H1 (cell line): ENCODE measurements at regions not wholly inside any gene's neighbourhood (a gene's known extent, or its start where the extent isn't known, plus 50 kb on each side); places are given as distances from the start of the nearest gene placed in this dataset.

Experiments used
- BRCA1 ChIP-seq: IDR thresholded peaks from 2 replicates; pipeline ENCODE4 v1.6.1; 2012; ENCODE audit warnings: low read depth, low read length, improper control_type of control experiment
- CEBPB ChIP-seq: IDR thresholded peaks from 2 replicates; pipeline ENCODE4 v1.6.1; 2012; ENCODE audit warnings: low read depth, low read length
- POLR2A ChIP-seq, 2 experiments: IDR thresholded peaks; 1 replicate in 1 of 2; 2 replicates in 1 of 2; pipeline ENCODE4 v1.6.1; 2011; ENCODE audit warnings: low read depth in 2 of 2, low read length in 2 of 2, mild to moderate bottlenecking in 2 of 2; ENCODE audit errors: control extremely low read depth in 1 of 2
- POLR2AphosphoS5 ChIP-seq: IDR thresholded peaks from 2 replicates; pipeline ENCODE4 v1.6.1; 2011; ENCODE audit warnings: low read depth, low read length
- RAD21 ChIP-seq, 2 experiments: IDR thresholded peaks in 1 of 2; conservative IDR thresholded peaks in 1 of 2; 2 replicates each; pipeline ENCODE4 v1.6.1; 2011; ENCODE audit warnings: low read depth in 2 of 2, low read length in 2 of 2, improper control_type of control experiment in 1 of 2, inconsistent platforms in 1 of 2, mild to moderate bottlenecking in 1 of 2, moderate library complexity in 1 of 2
- RXRA ChIP-seq: IDR thresholded peaks from 2 replicates; pipeline ENCODE4 v1.6.1; 2011; ENCODE audit warnings: low read depth, mild to moderate bottlenecking, low read length, moderate library complexity; ENCODE audit not compliant: insufficient read depth
- SP1 ChIP-seq: IDR thresholded peaks from 2 replicates; pipeline ENCODE4 v1.6.1; 2011; ENCODE audit warnings: low read depth, low read length
- TAF7 ChIP-seq: optimal IDR thresholded peaks from 2 replicates; pipeline ENCODE3; 2011; ENCODE audit warnings: low read depth, mild to moderate bottlenecking, inconsistent platforms, low read length, moderate library complexity, borderline replicate concordance
- TCF12 ChIP-seq: IDR thresholded peaks from 2 replicates; pipeline ENCODE4 v1.6.1; 2011; ENCODE audit warnings: low read depth, mild to moderate bottlenecking, low read length
- TEAD4 ChIP-seq: IDR thresholded peaks from 2 replicates; pipeline ENCODE4 v1.6.1; 2012; ENCODE audit warnings: low read depth, low read length, inconsistent platforms, mixed read lengths
- YY1 ChIP-seq: IDR thresholded peaks from 2 replicates; pipeline ENCODE4 v1.6.1; 2011; ENCODE audit warnings: low read depth, mild to moderate bottlenecking, low read length
- TF ChIP-seq, protein P1 (sequence below), 3 experiments: IDR thresholded peaks; 1 replicate in 2 of 3; 2 replicates in 1 of 3; pipeline versions ENCODE4 v1.5.1 to v1.6.1; 2011; ENCODE audit warnings: low read length in 3 of 3, mild to moderate bottlenecking in 3 of 3, inconsistent platforms in 2 of 3, low read depth in 1 of 3, moderate library complexity in 1 of 3; ENCODE audit not compliant: insufficient read depth in 1 of 3; ENCODE audit errors: control extremely low read depth in 1 of 3
- TF ChIP-seq, protein P2 (sequence below): IDR thresholded peaks from 2 replicates; pipeline ENCODE4 v1.6.1; 2012; ENCODE audit warnings: low read length, inconsistent platforms
- TF ChIP-seq, protein P3 (sequence below): IDR thresholded peaks from 2 replicates; pipeline ENCODE4 v1.6.1; 2011; ENCODE audit warnings: low read length, improper control_type of control experiment

DNA sequence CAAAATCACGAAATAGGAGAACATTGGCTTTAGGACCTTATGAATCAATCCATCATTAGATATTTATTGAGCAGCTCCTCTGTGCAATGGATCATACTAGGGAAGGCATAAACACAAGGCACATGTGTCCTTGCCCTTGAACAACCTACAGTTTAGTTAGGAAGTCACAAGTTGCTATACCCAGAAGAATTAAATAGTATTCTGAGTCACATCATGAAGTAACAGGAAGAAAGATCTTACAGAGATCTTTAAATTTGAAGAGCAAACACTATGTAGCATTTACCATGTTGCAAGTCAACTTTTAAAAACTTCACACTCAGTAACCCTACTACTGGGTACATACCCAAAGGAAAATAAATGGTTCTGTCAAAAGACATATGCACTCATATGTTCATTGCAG, 355.2 kb upstream of the SLC14A2 start:
- TF ChIP-seq, protein P1, sequence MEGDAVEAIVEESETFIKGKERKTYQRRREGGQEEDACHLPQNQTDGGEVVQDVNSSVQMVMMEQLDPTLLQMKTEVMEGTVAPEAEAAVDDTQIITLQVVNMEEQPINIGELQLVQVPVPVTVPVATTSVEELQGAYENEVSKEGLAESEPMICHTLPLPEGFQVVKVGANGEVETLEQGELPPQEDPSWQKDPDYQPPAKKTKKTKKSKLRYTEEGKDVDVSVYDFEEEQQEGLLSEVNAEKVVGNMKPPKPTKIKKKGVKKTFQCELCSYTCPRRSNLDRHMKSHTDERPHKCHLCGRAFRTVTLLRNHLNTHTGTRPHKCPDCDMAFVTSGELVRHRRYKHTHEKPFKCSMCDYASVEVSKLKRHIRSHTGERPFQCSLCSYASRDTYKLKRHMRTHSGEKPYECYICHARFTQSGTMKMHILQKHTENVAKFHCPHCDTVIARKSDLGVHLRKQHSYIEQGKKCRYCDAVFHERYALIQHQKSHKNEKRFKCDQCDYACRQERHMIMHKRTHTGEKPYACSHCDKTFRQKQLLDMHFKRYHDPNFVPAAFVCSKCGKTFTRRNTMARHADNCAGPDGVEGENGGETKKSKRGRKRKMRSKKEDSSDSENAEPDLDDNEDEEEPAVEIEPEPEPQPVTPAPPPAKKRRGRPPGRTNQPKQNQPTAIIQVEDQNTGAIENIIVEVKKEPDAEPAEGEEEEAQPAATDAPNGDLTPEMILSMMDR (IDR thresholded peaks at IDR 0.05; ENCODE audit: control extremely low read depth in 1 of 3, insufficient read depth in 1 of 3, low read depth in 1 of 3, low read length in 3 of 3), result no peak
- TF ChIP-seq RXRA (no peak), POLR2A (IDR thresholded peaks at IDR 0.05; ENCODE audit: control extremely low read depth in 1 of 2, low read depth in 2 of 2, low read length in 2 of 2) (no peak), RAD21 (IDR thresholded peaks at IDR 0.05 in 1 of 2, conservative IDR thresholded peaks at IDR 0.05 in 1 of 2; ENCODE audit: low read depth in 2 of 2, low read length in 2 of 2) (no peak), TAF7 (no peak), TCF12 (no peak), CEBPB (no peak), TEAD4 (no peak), POLR2AphosphoS5 (no peak), YY1 (no peak), SP1 (no peak), BRCA1 (no peak)
- TF ChIP-seq, protein P2, sequence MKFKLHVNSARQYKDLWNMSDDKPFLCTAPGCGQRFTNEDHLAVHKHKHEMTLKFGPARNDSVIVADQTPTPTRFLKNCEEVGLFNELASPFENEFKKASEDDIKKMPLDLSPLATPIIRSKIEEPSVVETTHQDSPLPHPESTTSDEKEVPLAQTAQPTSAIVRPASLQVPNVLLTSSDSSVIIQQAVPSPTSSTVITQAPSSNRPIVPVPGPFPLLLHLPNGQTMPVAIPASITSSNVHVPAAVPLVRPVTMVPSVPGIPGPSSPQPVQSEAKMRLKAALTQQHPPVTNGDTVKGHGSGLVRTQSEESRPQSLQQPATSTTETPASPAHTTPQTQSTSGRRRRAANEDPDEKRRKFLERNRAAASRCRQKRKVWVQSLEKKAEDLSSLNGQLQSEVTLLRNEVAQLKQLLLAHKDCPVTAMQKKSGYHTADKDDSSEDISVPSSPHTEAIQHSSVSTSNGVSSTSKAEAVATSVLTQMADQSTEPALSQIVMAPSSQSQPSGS, result no peak
- TF ChIP-seq, protein P3, sequence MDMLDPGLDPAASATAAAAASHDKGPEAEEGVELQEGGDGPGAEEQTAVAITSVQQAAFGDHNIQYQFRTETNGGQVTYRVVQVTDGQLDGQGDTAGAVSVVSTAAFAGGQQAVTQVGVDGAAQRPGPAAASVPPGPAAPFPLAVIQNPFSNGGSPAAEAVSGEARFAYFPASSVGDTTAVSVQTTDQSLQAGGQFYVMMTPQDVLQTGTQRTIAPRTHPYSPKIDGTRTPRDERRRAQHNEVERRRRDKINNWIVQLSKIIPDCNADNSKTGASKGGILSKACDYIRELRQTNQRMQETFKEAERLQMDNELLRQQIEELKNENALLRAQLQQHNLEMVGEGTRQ, result no peak
